Endothelial cell of umbilical vein (primary cell): ENCODE measurements at regions not wholly inside any gene's neighbourhood (a gene's known extent, or its start where the extent isn't known, plus 50 kb on each side); places are given as distances from the start of the nearest gene placed in this dataset.

ENCODE experiments used
- BruUV-seq: library from RNA; stranded (reverse); fragments of 400-500 nt; replicated peaks from 2 replicates; lab custom pipeline; 2021; lab: Mats Ljungman, UMichigan
- CTCF ChIA-PET: fragments of 300-600, 350-600 bp; sonication (Branson Sonifier 250); formaldehyde crosslinking; loops from one replicate; lab custom pipeline; 2021; ENCODE audit warnings: antibody characterized with exemption, inconsistent platforms; lab: Charles Lee
- POLR2A ChIA-PET: fragments of 300-600, 350-600 bp; sonication (Branson Sonifier 250); formaldehyde crosslinking; loops from one replicate; lab custom pipeline; 2021; ENCODE audit warnings: antibody characterized with exemption, inconsistent platforms; lab: Charles Lee
- DNase-seq: peaks from one replicate; pipeline ENCODE4 v3.0.0-alpha.2; 2011; ENCODE audit warnings: low read depth, low spot score
- FAIRE-seq: peaks from 2 replicates; lab custom pipeline; 2011; peaks lifted over from hg19 to GRCh38; lab: Jason Lieb, UNC
- H2AFZ ChIP-seq: 2 replicates; pipeline ENCODE4 v1.6.0; 2012; ENCODE audit warnings: low read depth, low read length, control low read depth, inconsistent platforms
- H3K27ac ChIP-seq: 2 replicates; pipeline ENCODE4 v1.5.1; 2011; ENCODE audit warnings: low read depth, mild to moderate bottlenecking, control low read depth, low read length, moderate library complexity; ENCODE audit not compliant: insufficient read depth
- H3K27me3 ChIP-seq, 2 experiments: 2 replicates each; pipeline versions ENCODE4 v1.6.0 to v1.6.1; 2011; ENCODE audit warnings: low read length in 2 of 2, mixed read lengths in 1 of 2; ENCODE audit not compliant: control insufficient read depth in 2 of 2, insufficient read depth in 2 of 2
- H3K36me3 ChIP-seq, 2 experiments: 2 replicates in 1 of 2; 3 replicates in 1 of 2; pipeline ENCODE4 v1.5.1; 2011; ENCODE audit warnings: low read length in 2 of 2, mild to moderate bottlenecking in 1 of 2, moderate library complexity in 1 of 2; ENCODE audit not compliant: control insufficient read depth in 2 of 2, insufficient read depth in 2 of 2; ENCODE audit errors: extremely low read depth in 1 of 2
- H3K4me1 ChIP-seq: 3 replicates; pipeline ENCODE4 v1.5.1; 2011; ENCODE audit warnings: mild to moderate bottlenecking, low read length; ENCODE audit not compliant: control insufficient read depth, insufficient read depth; ENCODE audit errors: extremely low read depth
- H3K4me2 ChIP-seq: 2 replicates; pipeline ENCODE4 v1.6.1; 2011; ENCODE audit warnings: low read length, control low read depth, mixed read lengths; ENCODE audit not compliant: insufficient read depth
- H3K4me3 ChIP-seq, 3 experiments: fragments of 200-600 bp in 1 of 3; sonication (generic), shearing (Covaris generic) in 1 of 3; replicated peaks in 1 of 3; 2 replicates each; pipeline ENCODE4 v1.5.1; 2011 to 2016; ENCODE audit warnings: control low read depth in 3 of 3, low read length in 3 of 3, mild to moderate bottlenecking in 2 of 3, inconsistent platforms in 1 of 3, low read depth in 1 of 3, moderate library complexity in 1 of 3; ENCODE audit not compliant: insufficient read depth in 1 of 3
- H3K79me2 ChIP-seq: 2 replicates; pipeline ENCODE4 v1.6.0; 2012; ENCODE audit warnings: low read length, inconsistent platforms; ENCODE audit not compliant: control insufficient read depth, insufficient read depth
- H3K9ac ChIP-seq: replicated peaks from 2 replicates; pipeline ENCODE3; 2011; ENCODE audit warnings: low read length, control low read depth; ENCODE audit not compliant: insufficient read depth; ENCODE audit errors: extremely low read depth
- H3K9me1 ChIP-seq: replicated peaks from 3 replicates; pipeline ENCODE4 v1.6.0; 2011; ENCODE audit warnings: mild to moderate bottlenecking, low read length; ENCODE audit not compliant: control insufficient read depth, insufficient read depth; ENCODE audit errors: extremely low read depth
- H3K9me3 ChIP-seq: replicated peaks from 2 replicates; pipeline ENCODE4 v1.5.1; 2012; ENCODE audit warnings: low read length, inconsistent platforms; ENCODE audit not compliant: control insufficient read depth, insufficient read depth
- H4K20me1 ChIP-seq: replicated peaks from 2 replicates; pipeline ENCODE3; 2011; ENCODE audit warnings: mild to moderate bottlenecking, low read length; ENCODE audit not compliant: control insufficient read depth, insufficient read depth; ENCODE audit errors: extremely low read depth
- EZH2 ChIP-seq: IDR thresholded peaks from 2 replicates; pipeline ENCODE4 v1.6.1; 2012; ENCODE audit warnings: borderline replicate concordance, low read depth, mild to moderate bottlenecking, moderate library complexity, low read length, inconsistent platforms; ENCODE audit not compliant: severe bottlenecking
- FOS ChIP-seq: IDR thresholded peaks from 2 replicates; pipeline ENCODE4 v1.6.1; 2011; ENCODE audit warnings: mild to moderate bottlenecking, low read length, moderate library complexity, borderline replicate concordance; ENCODE audit not compliant: insufficient read depth
- GATA2 ChIP-seq: IDR thresholded peaks from 2 replicates; pipeline ENCODE4 v1.7.0; 2011; ENCODE audit warnings: low read depth, mild to moderate bottlenecking, moderate library complexity, mixed read lengths, low read length; ENCODE audit not compliant: insufficient read length, insufficient read depth
- JUN ChIP-seq: IDR thresholded peaks from 2 replicates; pipeline ENCODE4 v1.6.1; 2011; ENCODE audit warnings: borderline replicate concordance, low read depth; ENCODE audit not compliant: insufficient read length, insufficient read depth
- MYC ChIP-seq: IDR thresholded peaks from one replicate; pipeline ENCODE4 v1.6.1; 2011; ENCODE audit warnings: mild to moderate bottlenecking, low read depth, low read length
- POLR2A ChIP-seq: IDR thresholded peaks from 2 replicates; pipeline ENCODE4 v1.6.1; 2012; ENCODE audit warnings: low read depth, mild to moderate bottlenecking, control low read depth, low read length
- POLR2AphosphoS5 ChIP-seq: IDR thresholded peaks from 2 replicates; pipeline ENCODE4 v1.6.1; 2012; ENCODE audit warnings: low read depth, mild to moderate bottlenecking, control low read depth, low read length, moderate library complexity; ENCODE audit not compliant: insufficient read depth
- dilution Hi-C: fragments of 300-500 bp; cut with MboI; formaldehyde crosslinking; loops from one replicate; pipeline ENCODE4 v1.15.0; 2019; ENCODE audit warnings: low sequenced_read_pairs; ENCODE audit not compliant: extremely low pct_ligation_motif_present
- intact Hi-C: fragments of 100-400 bp; cut with micrococcal nuclease; formaldehyde crosslinking; loops from one replicate; pipeline ENCODE4 v1.10.0; 2022
- TF ChIP-seq, protein P1 (sequence below): IDR thresholded peaks from 2 replicates; pipeline ENCODE4 v1.6.1; 2011; ENCODE audit not compliant: insufficient read depth, insufficient read length
- TF ChIP-seq, protein P2 (sequence below), 2 donors: IDR thresholded peaks; 1 replicate in 1 of 2; 2 replicates in 1 of 2; pipeline ENCODE4 v1.5.1; 2011; ENCODE audit warnings: low read length in 2 of 2, mild to moderate bottlenecking in 2 of 2, moderate library complexity in 2 of 2, control low read depth in 1 of 2, inconsistent platforms in 1 of 2, low read depth in 1 of 2; ENCODE audit not compliant: insufficient read depth in 1 of 2; ENCODE audit errors: extremely low read depth in 1 of 2

DNA sequence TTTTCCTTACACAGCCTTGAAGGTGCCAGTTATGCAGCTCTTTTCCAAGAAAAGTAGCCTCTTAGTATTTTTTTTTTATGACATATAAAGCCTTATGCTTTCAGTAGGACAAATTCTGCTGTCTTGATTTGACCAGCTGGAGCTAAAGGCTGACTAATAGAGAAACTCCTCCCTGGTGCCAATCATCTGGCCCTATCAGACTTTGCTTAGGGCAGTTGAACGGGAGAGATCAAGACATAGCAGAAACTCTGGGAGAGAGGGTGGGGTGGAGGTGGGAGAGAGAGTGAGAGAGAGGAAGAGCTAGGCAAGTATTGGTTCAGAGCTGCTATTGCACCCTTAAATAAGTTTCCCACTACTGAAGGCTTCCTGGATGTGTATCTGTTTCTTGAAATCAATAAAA is 100.2 kb downstream of the SEC61B start:
- Histone ChIP-seq H3K36me3 (no peaks in the 10 kb centered on the region), H4K20me1 (no peaks in the 10 kb centered on the region), H3K27ac (no peak overlapping the region), H3K4me2 (no peak overlapping the region), H3K4me3 (no peak overlapping the region), H3K27me3 (peaks cover 10 to 17% of the 10 kb centered on the region in 2 experiments), H3K9ac (no peak overlapping the region), H3K9me3 (no peaks in the 10 kb centered on the region), H3K9me1 (no peaks in the 10 kb centered on the region), H3K4me1 (no peaks in the 10 kb centered on the region), H3K79me2 (no peaks in the 10 kb centered on the region), H2AFZ (no peak overlapping the region)
- no TSS peak for BruUV-seq
- ChIA-PET CTCF (interaction anchor here (1.2 to 1.4 kb wide), 2 partner anchors 17 to 23 kb away, joined by 3 read pairs; no protein-coding TSS in a partner anchor), POLR2A (no interaction called here)
- FAIRE-seq, result no peak
- intact Hi-C loops, result no loop called here
- TF ChIP-seq GATA2, result no peak
- TF ChIP-seq JUN, result no peak
- no peak for TF ChIP-seq FOS
- TF ChIP-seq, protein P1, sequence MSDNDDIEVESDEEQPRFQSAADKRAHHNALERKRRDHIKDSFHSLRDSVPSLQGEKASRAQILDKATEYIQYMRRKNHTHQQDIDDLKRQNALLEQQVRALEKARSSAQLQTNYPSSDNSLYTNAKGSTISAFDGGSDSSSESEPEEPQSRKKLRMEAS, result no peak
- TF ChIP-seq, protein P2, sequence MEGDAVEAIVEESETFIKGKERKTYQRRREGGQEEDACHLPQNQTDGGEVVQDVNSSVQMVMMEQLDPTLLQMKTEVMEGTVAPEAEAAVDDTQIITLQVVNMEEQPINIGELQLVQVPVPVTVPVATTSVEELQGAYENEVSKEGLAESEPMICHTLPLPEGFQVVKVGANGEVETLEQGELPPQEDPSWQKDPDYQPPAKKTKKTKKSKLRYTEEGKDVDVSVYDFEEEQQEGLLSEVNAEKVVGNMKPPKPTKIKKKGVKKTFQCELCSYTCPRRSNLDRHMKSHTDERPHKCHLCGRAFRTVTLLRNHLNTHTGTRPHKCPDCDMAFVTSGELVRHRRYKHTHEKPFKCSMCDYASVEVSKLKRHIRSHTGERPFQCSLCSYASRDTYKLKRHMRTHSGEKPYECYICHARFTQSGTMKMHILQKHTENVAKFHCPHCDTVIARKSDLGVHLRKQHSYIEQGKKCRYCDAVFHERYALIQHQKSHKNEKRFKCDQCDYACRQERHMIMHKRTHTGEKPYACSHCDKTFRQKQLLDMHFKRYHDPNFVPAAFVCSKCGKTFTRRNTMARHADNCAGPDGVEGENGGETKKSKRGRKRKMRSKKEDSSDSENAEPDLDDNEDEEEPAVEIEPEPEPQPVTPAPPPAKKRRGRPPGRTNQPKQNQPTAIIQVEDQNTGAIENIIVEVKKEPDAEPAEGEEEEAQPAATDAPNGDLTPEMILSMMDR (IDR thresholded peaks at IDR 0.05; ENCODE audit: extremely low read depth in 1 of 2, insufficient read depth in 1 of 2, low read depth in 1 of 2, low read length in 2 of 2), result no peak
- TF ChIP-seq POLR2A, result no peak
- TF ChIP-seq EZH2, result no peak
- no peak for TF ChIP-seq POLR2AphosphoS5
- TF ChIP-seq MYC, result no peak
- no peak for DNase-seq
- dilution Hi-C loops, result no loop called here
